Kidney (tissue), 13 donors: ENCODE measurements at regions not wholly inside any gene's neighbourhood (a gene's known extent, or its start where the extent isn't known, plus 50 kb on each side); places are given as distances from the start of the nearest gene placed in this dataset.

ENCODE experiments used
- DNase-seq, 5 donors: peaks; one replicate each; pipeline ENCODE4 v3.0.0-alpha.2; 2013 to 2020
- FAIRE-seq: peaks from 2 replicates; lab custom pipeline; 2012; peaks lifted over from hg19 to GRCh38; lab: Jason Lieb, UNC
- H3K27ac ChIP-seq, 2 donors: one replicate each; pipeline ENCODE4 v1.7.0; 2013; ENCODE audit warnings: low read depth in 2 of 2, low read length in 2 of 2, inconsistent platforms in 1 of 2
- H3K27me3 ChIP-seq: one replicate; pipeline ENCODE4 v1.7.1; 2013; ENCODE audit warnings: low read length, inconsistent platforms; ENCODE audit not compliant: control insufficient read depth, insufficient read depth
- H3K36me3 ChIP-seq, 3 donors: one replicate each; pipeline versions ENCODE4 v1.7.0 to v1.7.1; 2013; ENCODE audit warnings: low read length in 3 of 3, control low read depth in 1 of 3, inconsistent platforms in 1 of 3; ENCODE audit not compliant: insufficient read depth in 3 of 3, control insufficient read depth in 2 of 3
- H3K4me1 ChIP-seq, 3 donors: one replicate each; pipeline versions ENCODE4 v1.7.0 to v1.7.1; 2013; ENCODE audit warnings: low read length in 3 of 3, inconsistent platforms in 1 of 3, low read depth in 1 of 3; ENCODE audit not compliant: control insufficient read depth in 2 of 3, insufficient read depth in 2 of 3
- H3K4me3 ChIP-seq, 3 donors: one replicate each; pipeline versions ENCODE4 v1.7.0 to v1.8.1; 2013; ENCODE audit warnings: low read length in 3 of 3, control low read depth in 1 of 3, inconsistent platforms in 1 of 3
- H3K9ac ChIP-seq, 3 donors: one replicate each; pipeline versions ENCODE4 v1.7.0 to v1.7.1; 2013; ENCODE audit warnings: low read length in 3 of 3, control low read depth in 1 of 3, inconsistent platforms in 1 of 3
- H3K9me3 ChIP-seq, 3 donors: one replicate each; pipeline versions ENCODE4 v1.7.0 to v1.7.1; 2013; ENCODE audit warnings: low read length in 3 of 3, control low read depth in 1 of 3, inconsistent platforms in 1 of 3; ENCODE audit not compliant: control insufficient read depth in 2 of 3, insufficient read depth in 1 of 3
- intact Hi-C: fragments of 100-400 bp; cut with DNase I; formaldehyde crosslinking; loops from one replicate; pipeline ENCODE4 v1.11.1; 2022
- TF ChIP-seq, protein P1 (sequence below): IDR thresholded peaks from 3 replicates; pipeline ENCODE4 v1.5.1; 2012; ENCODE audit warnings: mild to moderate bottlenecking, moderate library complexity, borderline replicate concordance; ENCODE audit not compliant: insufficient read depth; ENCODE audit errors: extremely low read depth
- donor health status: control.
- donor health status: control.
- donor health status: control.
- donor health status: control.
- donor health status: control.
- donor health status: DM: yes; HTN: yes; CAD: no.
- donor health status: Normal renal cell carcinoma (clear cell type).

DNA sequence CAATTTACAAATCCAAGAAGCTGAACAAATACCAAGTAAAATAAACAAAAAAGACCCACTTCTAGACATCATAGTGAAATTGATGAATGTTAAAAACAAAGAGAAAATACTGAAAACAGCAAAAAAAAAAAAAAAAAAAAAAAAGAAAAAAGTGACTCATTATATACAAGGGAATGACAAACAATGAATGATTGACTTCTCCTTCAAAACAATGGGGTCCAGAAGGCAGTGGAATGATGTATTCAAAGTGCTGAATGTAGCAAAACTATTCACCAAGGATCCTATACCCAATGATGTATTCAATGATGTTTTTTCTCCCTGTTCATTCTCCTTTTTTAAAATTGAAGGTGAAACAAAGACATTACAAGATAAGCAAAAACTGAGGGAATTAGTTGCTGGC lies 650.0 kb downstream of the UTRN start:
- TF ChIP-seq, protein P1, sequence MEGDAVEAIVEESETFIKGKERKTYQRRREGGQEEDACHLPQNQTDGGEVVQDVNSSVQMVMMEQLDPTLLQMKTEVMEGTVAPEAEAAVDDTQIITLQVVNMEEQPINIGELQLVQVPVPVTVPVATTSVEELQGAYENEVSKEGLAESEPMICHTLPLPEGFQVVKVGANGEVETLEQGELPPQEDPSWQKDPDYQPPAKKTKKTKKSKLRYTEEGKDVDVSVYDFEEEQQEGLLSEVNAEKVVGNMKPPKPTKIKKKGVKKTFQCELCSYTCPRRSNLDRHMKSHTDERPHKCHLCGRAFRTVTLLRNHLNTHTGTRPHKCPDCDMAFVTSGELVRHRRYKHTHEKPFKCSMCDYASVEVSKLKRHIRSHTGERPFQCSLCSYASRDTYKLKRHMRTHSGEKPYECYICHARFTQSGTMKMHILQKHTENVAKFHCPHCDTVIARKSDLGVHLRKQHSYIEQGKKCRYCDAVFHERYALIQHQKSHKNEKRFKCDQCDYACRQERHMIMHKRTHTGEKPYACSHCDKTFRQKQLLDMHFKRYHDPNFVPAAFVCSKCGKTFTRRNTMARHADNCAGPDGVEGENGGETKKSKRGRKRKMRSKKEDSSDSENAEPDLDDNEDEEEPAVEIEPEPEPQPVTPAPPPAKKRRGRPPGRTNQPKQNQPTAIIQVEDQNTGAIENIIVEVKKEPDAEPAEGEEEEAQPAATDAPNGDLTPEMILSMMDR = no peak
- H3K9ac ChIP-seq = no peak overlapping the region
- no peak overlapping the region for H3K4me3 ChIP-seq
- H3K9me3 ChIP-seq = no peaks in the 10 kb centered on the region
- no peak overlapping the region for H3K27ac ChIP-seq
- intact Hi-C loops = no loop called here
- FAIRE-seq (no peak), DNase-seq (no peak)
- H3K27me3 ChIP-seq = no peaks in the 10 kb centered on the region
- H3K4me1 ChIP-seq = no peaks in the 10 kb centered on the region
- no peaks in the 10 kb centered on the region for H3K36me3 ChIP-seq

DNA sequence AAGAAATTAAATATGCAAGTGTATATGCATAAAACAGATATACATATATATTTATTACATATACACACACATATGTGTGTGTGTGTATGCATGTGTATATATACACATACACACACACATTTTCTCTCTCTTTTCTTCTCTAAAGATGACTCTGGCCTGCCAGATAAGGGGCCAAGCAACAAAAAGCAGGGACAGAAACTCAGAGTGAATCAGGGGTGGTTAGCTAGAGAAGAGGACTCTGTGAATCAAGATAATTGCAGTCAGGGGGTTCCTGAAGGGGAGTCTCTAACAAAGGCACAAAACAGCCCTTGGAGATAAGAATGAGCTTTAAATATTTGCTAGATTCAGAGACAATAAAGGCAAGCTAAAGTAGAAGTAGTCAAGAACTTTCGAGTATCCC lies 650.5 kb downstream of the UTRN start:
- intact Hi-C loops = no loop called here
- no peak for FAIRE-seq
- no peaks in the 10 kb centered on the region for H3K9me3 ChIP-seq

GRCh38 chr6:144936764-144937163 lies 651.6 kb downstream of the UTRN start:
- Histone ChIP-seq H3K9ac (no peak overlapping the region), H3K27ac (no peak overlapping the region), H3K4me1 (no peaks in the 10 kb centered on the region), H3K36me3 (no peaks in the 10 kb centered on the region), H3K4me3 (no peak overlapping the region), H3K9me3 (no peaks in the 10 kb centered on the region), H3K27me3 (no peaks in the 10 kb centered on the region)
- no peak for DNase-seq
- intact Hi-C loops = no loop called here
- no peak for FAIRE-seq
- TF ChIP-seq, protein P1 = no peak

More for the DNA sequence above, 650.5 kb downstream of the UTRN start:
- no peak overlapping the region for H3K4me3 ChIP-seq
- no peaks in the 10 kb centered on the region for H3K27me3 ChIP-seq
- no peaks in the 10 kb centered on the region for H3K36me3 ChIP-seq
- H3K4me1 ChIP-seq = no peaks in the 10 kb centered on the region
- TF ChIP-seq, protein P1 = no peak
- DNase-seq = no peak
- no peak overlapping the region for H3K9ac ChIP-seq
- H3K27ac ChIP-seq = no peak overlapping the region

- H3K4me3 ChIP-seq = no peak overlapping the region
- FAIRE-seq (no peak), DNase-seq (no peak)
- H3K9me3 ChIP-seq = no peaks in the 10 kb centered on the region
- TF ChIP-seq, protein P1 = no peak
- no peaks in the 10 kb centered on the region for H3K36me3 ChIP-seq
- no peaks in the 10 kb centered on the region for H3K4me1 ChIP-seq
- H3K27ac ChIP-seq = no peak overlapping the region
- H3K9ac ChIP-seq = no peak overlapping the region
- intact Hi-C loops = no loop called here
- no peaks in the 10 kb centered on the region for H3K27me3 ChIP-seq
Measured at GRCh38 chr6:144939921-144940320, 654.8 kb downstream of the UTRN start.
